H9 (cell line): ENCODE measurements at regions not wholly inside any gene's neighbourhood (a gene's known extent, or its start where the extent isn't known, plus 50 kb on each side); places are given as distances from the start of the nearest gene placed in this dataset.

ENCODE experiments used
- DNase-seq: peaks from one replicate; pipeline ENCODE4 v3.0.0-alpha.2; 2017
- H2AFZ ChIP-seq: one replicate; pipeline ENCODE4 v1.6.1; 2013; ENCODE audit warnings: mild to moderate bottlenecking, low read length, control low read depth, moderate library complexity
- H2AK5ac ChIP-seq: 2 replicates; pipeline ENCODE4 v1.6.1; 2013; ENCODE audit warnings: low read length, control low read depth, mixed read lengths; ENCODE audit not compliant: insufficient read length
- H2BK120ac ChIP-seq: one replicate; pipeline ENCODE4 v1.6.1; 2013; ENCODE audit warnings: low read depth, mild to moderate bottlenecking, low read length, control low read depth, inconsistent platforms; ENCODE audit not compliant: poor library complexity, severe bottlenecking
- H2BK12ac ChIP-seq: 2 replicates; pipeline ENCODE4 v1.6.1; 2013; ENCODE audit warnings: low read length, control low read depth, mixed read lengths, low read depth; ENCODE audit not compliant: insufficient read length
- H2BK15ac ChIP-seq: 2 replicates; pipeline ENCODE4 v1.6.1; 2013; ENCODE audit warnings: low read depth, low read length, control low read depth
- H2BK20ac ChIP-seq: one replicate; pipeline ENCODE4 v1.6.1; 2013; ENCODE audit warnings: low read depth, mild to moderate bottlenecking, low read length, control low read depth, inconsistent platforms; ENCODE audit not compliant: poor library complexity, severe bottlenecking
- H2BK5ac ChIP-seq: 2 replicates; pipeline ENCODE4 v1.6.1; 2013; ENCODE audit warnings: low read length, control low read depth, mixed read lengths; ENCODE audit not compliant: insufficient read length
- H3K14ac ChIP-seq: 2 replicates; pipeline ENCODE4 v1.6.1; 2013; ENCODE audit warnings: low read length, control low read depth; ENCODE audit not compliant: insufficient read depth
- H3K18ac ChIP-seq: 2 replicates; pipeline ENCODE4 v1.6.1; 2013; ENCODE audit warnings: low read depth, mild to moderate bottlenecking, mixed read lengths, low read length, control low read depth; ENCODE audit not compliant: insufficient read length
- H3K23ac ChIP-seq: 2 replicates; pipeline ENCODE4 v1.6.1; 2013; ENCODE audit warnings: low read length, control low read depth, mixed read lengths, low read depth; ENCODE audit not compliant: insufficient read length
- H3K23me2 ChIP-seq: 2 replicates; pipeline ENCODE4 v1.6.1; 2013; ENCODE audit warnings: low read depth, mild to moderate bottlenecking, mixed read lengths, low read length, control low read depth; ENCODE audit not compliant: insufficient read length, poor library complexity, severe bottlenecking
- H3K27ac ChIP-seq: 2 replicates; pipeline ENCODE4 v1.5.1; 2013; ENCODE audit warnings: low read length, control low read depth, mixed read lengths, low read depth; ENCODE audit not compliant: insufficient read length
- H3K27me3 ChIP-seq: 2 replicates; pipeline ENCODE4 v1.6.1; 2013; ENCODE audit warnings: low read length, control low read depth, inconsistent platforms; ENCODE audit not compliant: insufficient read depth
- H3K4ac ChIP-seq: 2 replicates; pipeline ENCODE4 v1.6.1; 2013; ENCODE audit warnings: low read depth, mild to moderate bottlenecking, control low read depth, inconsistent platforms, low read length, moderate library complexity
- H3K4me1 ChIP-seq: 2 replicates; pipeline ENCODE4 v1.6.1; 2013; ENCODE audit warnings: low read length, control low read depth, inconsistent platforms; ENCODE audit not compliant: insufficient read depth
- H3K4me2 ChIP-seq: 2 replicates; pipeline ENCODE4 v1.6.1; 2013; ENCODE audit warnings: low read length, control low read depth, mixed read lengths; ENCODE audit not compliant: insufficient read length, insufficient read depth
- H3K56ac ChIP-seq: 2 replicates; pipeline ENCODE4 v1.6.1; 2013; ENCODE audit warnings: low read depth, mild to moderate bottlenecking, mixed read lengths, low read length, control low read depth; ENCODE audit not compliant: insufficient read length
- H3K79me1 ChIP-seq: 2 replicates; pipeline ENCODE4 v1.6.1; 2013; ENCODE audit warnings: low read depth, mild to moderate bottlenecking, moderate library complexity, low read length, control low read depth, inconsistent platforms; ENCODE audit not compliant: insufficient read depth, poor library complexity, severe bottlenecking
- H3K79me2 ChIP-seq: 2 replicates; pipeline ENCODE4 v1.6.1; 2013; ENCODE audit warnings: low read length, control low read depth, inconsistent platforms; ENCODE audit not compliant: insufficient read depth
- H3K9ac ChIP-seq: 2 replicates; pipeline ENCODE4 v1.6.1; 2013; ENCODE audit warnings: low read length, control low read depth, mixed read lengths; ENCODE audit not compliant: insufficient read length; ENCODE audit errors: extremely low read depth
- H3K9me3 ChIP-seq: one replicate; pipeline ENCODE4 v1.6.1; 2013; ENCODE audit warnings: low read depth, low read length, inconsistent platforms; ENCODE audit not compliant: control insufficient read depth
- H3T11ph ChIP-seq: one replicate; pipeline ENCODE4 v1.6.1; 2013; ENCODE audit warnings: mild to moderate bottlenecking, low read length, control low read depth, inconsistent platforms
- H4K20me1 ChIP-seq: one replicate; pipeline ENCODE4 v1.6.1; 2013; ENCODE audit not compliant: control insufficient read depth, insufficient read length, insufficient read depth
- H4K5ac ChIP-seq: 2 replicates; pipeline ENCODE4 v1.6.1; 2013; ENCODE audit warnings: low read depth, mild to moderate bottlenecking, mixed read lengths, low read length, control low read depth; ENCODE audit not compliant: insufficient read length
- H4K8ac ChIP-seq: replicated peaks from 2 replicates; pipeline ENCODE4 v1.6.1; 2013; ENCODE audit warnings: low read length, control low read depth, mixed read lengths, low read depth; ENCODE audit not compliant: insufficient read length
- H4K91ac ChIP-seq: 2 replicates; pipeline ENCODE4 v1.6.1; 2013; ENCODE audit warnings: low read depth, mild to moderate bottlenecking, moderate library complexity, mixed read lengths, low read length, control low read depth; ENCODE audit not compliant: insufficient read length
- H3K27ac Mint-ChIP-seq, 3 experiments: 2 replicates in 2 of 3; 3 replicates in 1 of 3; pipeline ENCODE4 v1.8.0; 2020 to 2021; ENCODE audit warnings: mixed read lengths in 3 of 3, mild to moderate bottlenecking in 1 of 3, moderate library complexity in 1 of 3
- H3K27me3 Mint-ChIP-seq: 2 replicates; pipeline ENCODE4 v1.8.0; 2021; ENCODE audit warnings: low read depth, mild to moderate bottlenecking, moderate library complexity, mixed read lengths
- H3K36me3 Mint-ChIP-seq, 3 experiments: 2 replicates in 2 of 3; 3 replicates in 1 of 3; pipeline ENCODE4 v1.8.0; 2020 to 2021; ENCODE audit warnings: low read depth in 3 of 3, mixed read lengths in 3 of 3; ENCODE audit not compliant: insufficient read depth in 1 of 3
- H3K4me1 Mint-ChIP-seq, 2 experiments: 2 replicates each; pipeline ENCODE4 v1.8.0; 2020; ENCODE audit warnings: mixed read lengths in 2 of 2
- H3K4me3 Mint-ChIP-seq, 2 experiments: 2 replicates in 1 of 2; 3 replicates in 1 of 2; pipeline ENCODE4 v1.8.0; 2020 to 2021; ENCODE audit warnings: mild to moderate bottlenecking in 2 of 2, mixed read lengths in 2 of 2, moderate library complexity in 1 of 2
- H3K9me3 Mint-ChIP-seq, 2 experiments: 2 replicates in 1 of 2; 3 replicates in 1 of 2; pipeline ENCODE4 v1.8.0; 2020; ENCODE audit warnings: mild to moderate bottlenecking in 2 of 2, mixed read lengths in 2 of 2, moderate library complexity in 1 of 2
- CTCF ChIP-seq: fragments of 200-600 bp; sonication (generic); conservative IDR thresholded peaks from 3 replicates; pipeline ENCODE4 v1.8.0; 2021; ENCODE audit warnings: antibody characterized with exemption, mild to moderate bottlenecking
- WGBS: extraction: QIAGEN DNeasy Blood & Tissue Kit; methylation state at CpG from one replicate; pipeline ENCODE4 v1.1.7; 2013; ENCODE audit warnings: missing lambda C conversion rate, low lambda C conversion rate, mixed read lengths; ENCODE audit not compliant: insufficient read length; ENCODE audit errors: extremely low coverage; 5-methylcytosine and 5-hydroxymethylcytosine counted together

- Histone ChIP-seq H3T11ph (no peak overlapping the region), H3K27ac (no peak overlapping the region), H2BK20ac (no peak overlapping the region), H4K91ac (no peak overlapping the region), H2AFZ (no peak overlapping the region), H3K9me3 (no peaks in the 10 kb centered on the region), H3K23me2 (no peaks in the 10 kb centered on the region), H2BK12ac (no peak overlapping the region), H4K20me1 (no peaks in the 10 kb centered on the region), H4K8ac (no peak overlapping the region), H3K4me2 (no peak overlapping the region), H3K79me1 (no peaks in the 10 kb centered on the region), H3K4ac (no peak overlapping the region), H3K9ac (no peak overlapping the region), H2AK5ac (no peak overlapping the region), H3K27me3 (no peaks in the 10 kb centered on the region), H4K5ac (no peak overlapping the region), H2BK5ac (no peak overlapping the region), H3K18ac (no peak overlapping the region), H3K79me2 (no peaks in the 10 kb centered on the region), H3K56ac (no peak overlapping the region), H2BK15ac (no peak overlapping the region), H3K4me1 (peaks cover 2% of the 10 kb centered on the region; the same call in 1 of the 2 replicates), H3K23ac (no peak overlapping the region), H3K14ac (no peak overlapping the region), H2BK120ac (no peak overlapping the region)
- TF ChIP-seq CTCF, result no peak
- Mint-ChIP-seq H3K4me1 (peaks cover 3 to 13% of the 10 kb centered on the region in 2 experiments; a peak in 3 of 4 replicates), H3K27ac (no peak overlapping the region; a peak in 1 of 7 replicates), H3K9me3 (no peaks in the 10 kb centered on the region), H3K36me3 (no peaks in the 10 kb centered on the region), H3K4me3 (no peak overlapping the region), H3K27me3 (no peaks in the 10 kb centered on the region; the same call in 1 of the 2 replicates)
- no CpG with 5 or more reads among the region's 11 CpGs for WGBS
- no peak for DNase-seq
Observed at GRCh38 chr10:35752469-35753461, 110.7 kb upstream of the FZD8 start.
